B cell (primary cell): ENCODE measurements at regions not wholly inside any gene's neighbourhood (a gene's known extent, or its start where the extent isn't known, plus 50 kb on each side); places are given as distances from the start of the nearest gene placed in this dataset.

ENCODE experiments used
- ATAC-seq: fragments of 200-7000 bp; cut with Tn5 transposase; one replicate; pipeline ENCODE4 v1.10.0; 2021; ENCODE audit warnings: low read depth, mild to moderate bottlenecking, moderate number of reproducible peaks, moderate library complexity
- CTCF ChIA-PET: fragments of 350-600 bp; sonication (Branson Sonifier 250); formaldehyde crosslinking; loops from one replicate; lab custom pipeline; 2021; ENCODE audit warnings: antibody characterized with exemption, inconsistent platforms; lab: Charles Lee
- POLR2A ChIA-PET: fragments of 350-600 bp; sonication (Branson Sonifier 250); formaldehyde crosslinking; loops from one replicate; lab custom pipeline; 2021; ENCODE audit warnings: antibody characterized with exemption; lab: Charles Lee
- DNase-seq: peaks from one replicate; pipeline ENCODE4 v3.0.0; 2013
- H2AFZ ChIP-seq: 2 replicates; pipeline ENCODE4 v1.6.1; 2012; ENCODE audit warnings: mild to moderate bottlenecking, low read depth, low read length; ENCODE audit not compliant: insufficient read depth, poor library complexity, severe bottlenecking
- H3K27ac ChIP-seq, 2 donors: 1 replicate in 1 of 2; 2 replicates in 1 of 2; pipeline ENCODE4 v1.5.1; 2012 to 2013; ENCODE audit warnings: low read length in 2 of 2, mild to moderate bottlenecking in 2 of 2, moderate library complexity in 1 of 2
- H3K27me3 ChIP-seq, 4 experiments: fragments of 200-600 bp in 1 of 4; sonication (generic) in 1 of 4; replicated peaks in 1 of 4; 1 replicate in 2 of 4; 2 replicates in 2 of 4; pipeline versions ENCODE4 v1.6.1 to v1.7.0; 2013 to 2016; ENCODE audit warnings: low read length in 3 of 4, mild to moderate bottlenecking in 2 of 4, mixed read lengths in 1 of 4, moderate library complexity in 1 of 4; ENCODE audit not compliant: insufficient read depth in 4 of 4, control insufficient read depth in 3 of 4; ENCODE audit errors: control extremely low read depth in 1 of 4
- H3K36me3 ChIP-seq, 2 experiments: replicated peaks in 1 of 2; 1 replicate in 1 of 2; 2 replicates in 1 of 2; pipeline versions ENCODE4 v1.6.1 to v1.7.1; 2013; ENCODE audit warnings: low read length in 1 of 2; ENCODE audit not compliant: insufficient read depth in 2 of 2, control insufficient read depth in 1 of 2; ENCODE audit errors: control extremely low read depth in 1 of 2, extremely low read depth in 1 of 2
- H3K4me1 ChIP-seq, 2 donors: fragments of 200-600 bp in 1 of 2; sonication (generic) in 1 of 2; 1 replicate in 1 of 2; 2 replicates in 1 of 2; pipeline versions ENCODE4 v1.5.1 to v1.6.1; 2013 to 2017; ENCODE audit warnings: low read length in 2 of 2; ENCODE audit not compliant: control insufficient read depth in 2 of 2, insufficient read depth in 2 of 2
- H3K4me2 ChIP-seq: replicated peaks from 2 replicates; pipeline ENCODE3; 2012; ENCODE audit warnings: mild to moderate bottlenecking, low read depth, low read length; ENCODE audit not compliant: poor library complexity, severe bottlenecking
- H3K4me3 ChIP-seq, 5 experiments: fragments of 200-600 bp in 1 of 5; sonication (generic) in 1 of 5; 1 replicate in 3 of 5; 2 replicates in 2 of 5; pipeline versions ENCODE4 v1.5.1 to v1.7.0; 2011 to 2016; ENCODE audit warnings: low read length in 4 of 5, mild to moderate bottlenecking in 4 of 5, low read depth in 2 of 5, control low read depth in 1 of 5, moderate library complexity in 1 of 5; ENCODE audit not compliant: insufficient read depth in 1 of 5; ENCODE audit errors: control extremely low read depth in 1 of 5, extremely low read depth in 1 of 5
- H3K79me2 ChIP-seq: fragments of 200-600 bp; sonication (generic); one replicate; pipeline ENCODE4 v1.6.0; 2016; ENCODE audit warnings: low read length; ENCODE audit not compliant: control insufficient read depth, insufficient read depth
- H3K9ac ChIP-seq: fragments of 200-600 bp; sonication (generic); 2 replicates; pipeline ENCODE4 v1.6.1; 2017; ENCODE audit warnings: mild to moderate bottlenecking, low read length, moderate library complexity
- H3K9me3 ChIP-seq, 3 donors: one replicate each; pipeline versions ENCODE4 v1.6.1 to v1.7.1; 2013; ENCODE audit warnings: low read length in 2 of 3; ENCODE audit not compliant: control insufficient read depth in 2 of 3, insufficient read depth in 1 of 3; ENCODE audit errors: control extremely low read depth in 1 of 3
- H4K20me1 ChIP-seq: 2 replicates; pipeline ENCODE4 v1.6.0; 2012; ENCODE audit warnings: mild to moderate bottlenecking, low read length; ENCODE audit not compliant: insufficient read depth, control insufficient read depth, poor library complexity, severe bottlenecking
- H3K27ac Mint-ChIP-seq: one replicate; pipeline ENCODE4 v1.8.0; 2021; ENCODE audit warnings: mixed read lengths
- H3K27me3 Mint-ChIP-seq: one replicate; pipeline ENCODE4 v1.8.0; 2021; ENCODE audit warnings: mixed read lengths
- H3K4me1 Mint-ChIP-seq: one replicate; pipeline ENCODE4 v1.8.0; 2021; ENCODE audit warnings: mixed read lengths
- H3K4me3 Mint-ChIP-seq: one replicate; pipeline ENCODE4 v1.8.0; 2021; ENCODE audit warnings: mixed read lengths
- H3K9me3 Mint-ChIP-seq: one replicate; pipeline ENCODE4 v1.8.0; 2022; ENCODE audit warnings: mixed read lengths; ENCODE audit not compliant: insufficient read depth
- CTCF ChIP-seq: fragments of 200-600 bp; IDR thresholded peaks from one replicate; pipeline ENCODE4 v1.8.0; 2022; ENCODE audit warnings: antibody characterized with exemption, mild to moderate bottlenecking
- EZH2 ChIP-seq: IDR thresholded peaks from 2 replicates; pipeline ENCODE4 v1.6.1; 2012; ENCODE audit warnings: borderline replicate concordance, low read depth, mild to moderate bottlenecking, moderate library complexity, low read length; ENCODE audit not compliant: insufficient read depth, poor library complexity, severe bottlenecking
- WGBS: methylation state at CpG from one replicate; pipeline ENCODE4 v1.1.5; 2013; ENCODE audit warnings: missing lambda C conversion rate; ENCODE audit not compliant: insufficient coverage; 5-methylcytosine and 5-hydroxymethylcytosine counted together
- intact Hi-C: fragments of 100-400 bp; cut with micrococcal nuclease; formaldehyde crosslinking; loops from one replicate; pipeline ENCODE4 v1.10.0; 2022

GRCh38 chr5:6188976-6189375 is 189.4 kb downstream of the MED10 start:
- no peaks in the 10 kb centered on the region for H3K79me2 ChIP-seq
- no peak overlapping the region for H3K4me3 ChIP-seq
- H3K27me3 ChIP-seq = peaks cover 0 to 2% (median 0%) of the 10 kb centered on the region in 4 experiments
- no peaks in the 10 kb centered on the region for H3K36me3 ChIP-seq
- ATAC-seq (no peak), DNase-seq (no peak)
- Mint-ChIP-seq H3K27me3 (peaks cover 4% of the 10 kb centered on the region), H3K4me1 (peaks cover 25% of the 10 kb centered on the region), H3K4me3 (no peak overlapping the region), H3K9me3 (no peaks in the 10 kb centered on the region), H3K27ac (no peak overlapping the region)
- WGBS = 80% methylated on average over 2 of the region's 8 CpGs
- peaks cover 0 to 6% (median 0%) of the 10 kb centered on the region in 3 donors for H3K9me3 ChIP-seq
- ChIA-PET POLR2A (no interaction called here), CTCF (no interaction called here)
- no peak overlapping the region for H2AFZ ChIP-seq
- intact Hi-C loops = no loop called here
- H3K9ac ChIP-seq = no peak overlapping the region
- H3K4me2 ChIP-seq = no peak overlapping the region
- H3K4me1 ChIP-seq = peaks cover 5 to 10% of the 10 kb centered on the region in 2 donors
- no peak overlapping the region for H3K27ac ChIP-seq
- no peaks in the 10 kb centered on the region for H4K20me1 ChIP-seq
- TF ChIP-seq CTCF = no peak
- no peak for TF ChIP-seq EZH2

- Histone ChIP-seq H3K36me3 (no peaks in the 10 kb centered on the region), H3K27ac (no peak overlapping the region), H2AFZ (no peak overlapping the region), H3K79me2 (no peaks in the 10 kb centered on the region), H3K4me3 (no peak overlapping the region), H3K4me2 (peak overlapping the region; percentile 10), H3K4me1 (peaks cover 5 to 10% of the 10 kb centered on the region in 2 donors), H3K9me3 (peaks cover 0 to 6% (median 0%) of the 10 kb centered on the region in 3 donors), H4K20me1 (no peaks in the 10 kb centered on the region), H3K9ac (peak overlapping the region; percentile 4), H3K27me3 (peaks cover 0 to 2% (median 0%) of the 10 kb centered on the region in 4 experiments)
- H3K27me3 Mint-ChIP-seq = peaks cover 4% of the 10 kb centered on the region
- ChIA-PET CTCF (no interaction called here), POLR2A (no interaction called here)
- intact Hi-C loops = no loop called here
- ATAC-seq (peak; percentile 66), DNase-seq (peak; percentile 39)
- H3K9me3 Mint-ChIP-seq = no peaks in the 10 kb centered on the region
- peak overlapping the region; percentile 17 for H3K4me3 Mint-ChIP-seq
- no peak overlapping the region for H3K27ac Mint-ChIP-seq
- peaks cover 25% of the 10 kb centered on the region for H3K4me1 Mint-ChIP-seq
- no peak for TF ChIP-seq EZH2
- TF ChIP-seq CTCF = no peak
- 40% methylated on average over 1 of the region's 6 CpGs for WGBS
Observed at GRCh38 chr5:6188344-6188743, 190.0 kb downstream of the MED10 start.
